NB4 (cell line): ENCODE measurements at regions not wholly inside any gene's neighbourhood (a gene's known extent, or its start where the extent isn't known, plus 50 kb on each side); places are given as distances from the start of the nearest gene placed in this dataset.
"Not testable (repeated sequence)": the region's sequence is repeated elsewhere in the genome, so short reads cannot be mapped to it uniquely, and the experiment has no call there.

ENCODE experiments used
- CTCF ChIP-seq: IDR thresholded peaks from one replicate; pipeline ENCODE4 v1.5.1; 2012; ENCODE audit warnings: low read depth, low read length
- MAX ChIP-seq: IDR thresholded peaks from 2 replicates; pipeline ENCODE4 v1.6.1; 2011; ENCODE audit warnings: low read depth, low read length
- MYC ChIP-seq: IDR thresholded peaks from 2 replicates; pipeline ENCODE4 v1.6.1; 2011; ENCODE audit warnings: low read depth, low read length
- POLR2A ChIP-seq: IDR thresholded peaks from 2 replicates; pipeline ENCODE4 v1.6.1; 2011; ENCODE audit warnings: mild to moderate bottlenecking; ENCODE audit not compliant: insufficient read length; ENCODE audit errors: extremely low read depth

DNA sequence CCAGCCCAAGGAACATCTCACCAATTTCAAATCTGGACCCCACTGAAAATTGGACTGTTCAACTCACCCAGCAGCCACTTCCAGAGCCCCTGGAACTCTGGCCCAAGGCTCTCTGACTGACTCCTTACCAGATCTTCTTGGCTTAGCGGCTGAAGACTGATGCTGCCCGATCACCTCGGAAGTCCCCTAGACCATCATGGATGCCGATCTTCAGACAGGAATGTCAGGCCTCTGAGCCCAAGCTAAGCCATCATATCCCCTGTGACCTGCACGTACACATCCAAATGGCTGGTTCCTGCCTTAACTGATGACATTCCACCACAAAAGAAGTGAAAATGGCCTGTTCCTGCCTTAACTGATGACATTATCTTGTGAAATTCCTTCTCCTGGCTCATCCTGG, 56.0 kb upstream of the RBM19 start:
- TF ChIP-seq CTCF, POLR2A, MYC, MAX: not testable (repeated sequence)
